ENCODE measurements at regions not wholly inside any gene's neighbourhood (a gene's known extent, or its start where the extent isn't known, plus 50 kb on each side); places are given as distances from the start of the nearest gene placed in this dataset.

DNA sequence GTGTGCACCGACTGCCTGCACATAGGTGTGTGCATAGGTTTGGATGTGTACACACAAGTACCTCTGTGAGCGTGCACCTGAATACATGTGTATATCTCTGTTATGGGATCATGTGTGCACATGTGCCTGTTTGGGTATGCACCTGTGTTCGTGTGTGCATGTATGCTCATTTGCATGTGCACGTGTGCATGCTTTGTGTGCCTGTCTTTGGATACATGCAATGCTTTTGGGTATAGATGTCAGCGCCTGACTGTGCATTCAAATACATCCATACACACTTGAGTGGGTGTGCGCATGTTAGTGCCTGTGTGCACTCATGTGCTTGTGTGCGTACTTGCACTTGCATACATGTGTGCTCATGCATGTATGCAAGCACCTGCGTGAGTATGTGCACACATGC, 258.1 kb downstream of the IRX2 start:
- DNase-seq (ENCODE audit: low read depth), result no peak

DNA sequence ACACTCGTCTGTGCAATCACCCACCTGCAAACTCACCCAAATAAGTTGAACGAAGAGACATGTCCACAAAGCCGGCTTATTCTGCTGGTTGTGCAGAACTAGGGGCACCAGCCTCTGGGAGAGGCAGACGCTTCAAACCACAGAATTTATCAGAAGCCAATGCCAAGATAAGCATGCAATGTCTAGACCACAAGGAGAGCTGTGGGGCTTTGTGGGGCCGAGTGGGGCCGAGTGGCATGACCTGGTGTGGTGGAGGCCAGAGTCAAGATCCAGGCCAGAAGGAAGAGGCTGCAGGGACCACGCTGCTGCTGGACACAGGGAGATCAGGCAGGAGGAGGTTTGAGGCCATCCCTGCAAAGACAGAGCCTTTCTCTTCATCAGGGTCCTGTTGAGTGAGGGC, 259.0 kb downstream of the IRX2 start:
- DNase-seq (ENCODE audit: low read depth), result no peak

DNA sequence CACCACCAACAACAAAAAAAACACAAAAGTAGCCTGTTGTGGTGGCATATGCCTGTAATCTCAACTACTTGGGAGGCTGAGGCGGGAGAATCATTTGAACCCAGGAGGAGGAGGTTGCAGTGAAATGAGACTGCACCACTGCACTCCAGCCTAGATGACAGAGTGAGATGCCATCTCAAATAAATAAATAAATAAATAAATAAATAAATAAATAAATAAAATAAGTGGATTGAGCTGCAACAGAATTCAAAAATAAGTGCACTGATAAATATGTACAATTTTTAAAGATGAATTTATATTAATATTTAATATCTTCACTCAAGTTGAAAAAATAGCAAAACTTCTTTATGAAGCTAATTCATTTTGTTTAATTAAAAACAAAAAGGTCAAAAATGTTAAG, 259.6 kb downstream of the IRX2 start:
- no peak for DNase-seq (ENCODE audit: low read depth)

DNA sequence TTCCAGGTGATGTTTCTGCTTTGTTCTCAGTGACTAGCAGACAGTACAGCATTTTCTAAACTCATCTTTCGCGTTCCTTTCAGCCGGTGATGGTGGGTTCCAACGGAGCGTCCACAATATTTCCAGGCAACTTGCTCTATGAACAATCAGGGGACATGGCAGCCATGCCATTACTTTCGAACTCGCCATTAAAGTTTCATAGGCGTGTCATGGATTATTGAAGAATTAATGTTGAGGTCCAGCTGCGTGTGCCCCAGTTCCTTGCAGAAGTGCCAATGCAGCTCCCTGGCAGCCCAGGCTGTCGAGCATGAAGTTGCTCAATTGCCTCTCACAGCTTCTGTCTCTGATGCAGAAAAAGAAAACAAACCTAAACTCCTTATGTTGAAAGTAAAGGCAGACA, 262.2 kb downstream of the IRX2 start:
- DNase-seq (ENCODE audit: low read depth), result no peak

DNA sequence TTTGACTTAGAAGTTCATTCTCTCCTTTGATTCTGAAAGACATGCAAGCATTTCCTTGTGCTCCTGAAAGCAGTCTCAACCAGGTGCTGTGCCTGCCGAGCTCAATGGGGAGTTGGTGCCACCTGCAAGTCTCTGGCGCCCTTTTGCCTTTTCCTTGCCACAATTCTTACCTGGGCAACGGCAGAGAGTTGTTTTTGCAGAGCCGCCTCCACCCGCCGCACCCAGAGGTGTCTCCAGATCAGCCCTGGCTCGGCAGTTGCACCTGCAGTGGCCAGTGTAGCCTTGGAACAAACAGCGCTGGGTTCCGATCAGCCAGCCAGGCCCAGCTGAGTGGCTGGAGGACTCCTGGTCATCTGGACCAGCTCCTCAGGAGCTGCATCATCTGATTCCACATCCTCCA, 262.9 kb downstream of the IRX2 start:
- DNase-seq (ENCODE audit: low read depth), result no peak

DNA sequence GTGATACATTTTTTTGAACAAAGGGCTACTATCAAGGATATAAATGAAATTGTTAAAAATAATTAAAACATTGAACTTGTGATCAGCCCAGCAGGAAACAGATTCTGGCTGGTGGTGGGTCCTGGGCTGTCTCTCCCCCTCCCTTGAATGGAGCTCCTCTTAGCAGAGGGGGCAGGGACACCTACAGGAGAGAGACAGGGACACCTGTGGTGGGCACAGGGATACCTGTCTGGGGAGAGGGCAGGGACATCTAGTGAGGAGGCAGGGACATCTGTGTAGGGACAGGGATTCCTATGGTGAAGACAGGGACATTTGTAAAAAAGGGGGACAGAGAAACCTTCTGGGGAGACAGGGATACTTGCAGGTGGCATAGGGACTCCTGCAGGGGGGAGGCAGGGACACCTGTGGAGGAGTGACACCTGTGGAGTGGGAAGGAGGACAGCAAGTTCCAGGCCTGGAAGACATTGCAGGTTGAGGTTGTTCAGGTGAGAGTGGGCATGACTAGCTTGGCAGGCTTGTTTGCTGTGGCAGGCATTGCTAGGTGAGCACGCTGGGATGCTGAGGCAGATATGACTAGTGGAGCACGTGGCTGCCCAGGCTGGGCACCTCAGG, 264.2 kb downstream of the IRX2 start:
- no peak for DNase-seq (ENCODE audit: low read depth)

DNA sequence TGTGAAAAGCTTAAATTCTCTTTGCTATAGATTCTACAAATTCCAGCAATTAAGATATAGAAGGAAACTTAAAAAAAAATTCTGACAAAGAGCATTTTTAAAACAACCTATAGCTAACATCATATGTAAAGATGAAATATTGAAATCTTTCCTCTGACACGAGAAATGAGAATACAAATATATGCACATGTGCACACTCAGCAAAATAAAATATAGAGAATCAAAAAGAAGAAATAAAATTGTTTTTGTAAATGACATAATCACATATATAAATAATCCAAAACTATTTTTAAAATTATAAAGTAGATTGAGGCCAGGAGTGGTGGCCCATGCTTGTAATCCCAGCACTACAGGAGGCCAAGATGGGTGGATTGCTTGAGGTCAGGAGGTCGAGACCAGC, 265.1 kb downstream of the IRX2 start:
- DNase-seq (ENCODE audit: low read depth), result no peak

DNA sequence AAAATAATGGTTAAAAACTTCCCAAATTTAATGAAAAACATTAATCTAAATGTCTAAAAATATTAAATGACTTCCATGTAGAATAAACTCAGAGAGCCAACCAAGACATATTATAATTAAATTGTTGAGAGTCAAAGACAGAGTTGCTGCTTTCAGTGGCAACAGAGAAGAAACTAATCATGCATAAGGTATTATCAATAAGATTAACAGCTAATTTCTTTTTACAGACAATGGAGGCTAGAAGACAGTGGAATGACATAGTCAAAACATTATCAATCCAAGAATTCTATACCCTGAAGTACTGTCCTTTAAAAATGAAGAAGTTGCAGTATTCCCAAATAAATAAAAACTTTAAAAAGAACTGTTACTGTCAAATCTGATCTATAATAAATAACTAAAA, 268.7 kb downstream of the IRX2 start:
- no peak for DNase-seq (ENCODE audit: low read depth)

DNA sequence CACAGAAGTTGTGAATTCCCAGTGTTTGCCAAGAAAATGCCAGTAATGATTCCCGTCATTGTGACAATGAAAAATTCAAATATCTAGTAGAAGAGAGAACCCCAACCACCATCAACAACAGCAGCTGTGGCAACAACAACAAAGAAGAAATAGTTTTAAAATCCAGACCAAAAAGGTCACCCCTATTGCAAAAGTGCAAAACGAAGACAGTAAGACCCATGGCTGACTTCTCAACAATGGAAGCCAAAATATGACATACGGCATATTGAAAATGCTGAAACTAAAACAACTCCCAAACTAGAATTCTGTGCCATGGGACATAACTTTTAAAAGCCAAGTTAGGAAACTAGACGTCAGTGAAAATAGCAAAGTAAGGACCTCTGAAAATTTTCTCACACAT, 270.6 kb downstream of the IRX2 start:
- DNase-seq (ENCODE audit: low read depth), result no peak

DNA sequence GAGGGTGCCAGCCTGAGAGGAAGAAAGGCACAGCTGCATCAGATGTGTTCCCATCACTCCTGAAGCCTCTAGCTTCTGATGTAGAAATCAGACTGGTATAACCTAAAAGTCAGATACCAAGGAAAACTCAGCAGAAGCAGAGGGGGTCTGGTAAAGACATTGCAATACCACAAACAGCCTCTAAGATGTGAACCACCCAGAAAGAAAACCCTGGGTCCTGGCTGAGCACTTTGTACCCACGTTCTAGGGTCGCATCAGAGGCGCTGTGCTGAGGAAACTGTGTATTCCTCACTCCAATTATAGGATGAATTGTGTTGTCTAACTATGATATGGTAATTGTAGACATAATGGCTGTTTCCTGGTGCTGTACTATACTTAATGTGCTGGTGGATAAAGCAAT, 275.6 kb downstream of the IRX2 start:
- DNase-seq (ENCODE audit: low read depth), result no peak

DNA sequence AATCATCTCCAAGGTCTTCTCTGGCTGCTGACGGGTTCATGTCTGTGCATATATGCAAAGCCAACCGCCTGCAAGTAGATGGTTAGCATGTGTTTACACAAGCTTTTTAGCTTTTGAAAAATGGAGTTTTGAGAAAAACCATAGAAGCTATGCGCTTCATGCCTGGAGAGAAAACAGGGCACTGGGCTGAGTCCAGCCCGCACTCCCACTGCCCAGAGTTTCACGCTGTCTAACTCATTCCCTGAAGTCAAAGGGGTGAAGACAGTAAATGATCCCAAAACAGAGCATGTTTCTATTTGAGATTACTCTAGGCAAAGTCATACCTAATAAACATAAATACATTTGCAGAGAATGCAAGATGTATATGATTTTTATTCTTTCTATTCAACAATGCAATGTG, 278.8 kb downstream of the IRX2 start:
- no peak for DNase-seq (ENCODE audit: low read depth)

DNA sequence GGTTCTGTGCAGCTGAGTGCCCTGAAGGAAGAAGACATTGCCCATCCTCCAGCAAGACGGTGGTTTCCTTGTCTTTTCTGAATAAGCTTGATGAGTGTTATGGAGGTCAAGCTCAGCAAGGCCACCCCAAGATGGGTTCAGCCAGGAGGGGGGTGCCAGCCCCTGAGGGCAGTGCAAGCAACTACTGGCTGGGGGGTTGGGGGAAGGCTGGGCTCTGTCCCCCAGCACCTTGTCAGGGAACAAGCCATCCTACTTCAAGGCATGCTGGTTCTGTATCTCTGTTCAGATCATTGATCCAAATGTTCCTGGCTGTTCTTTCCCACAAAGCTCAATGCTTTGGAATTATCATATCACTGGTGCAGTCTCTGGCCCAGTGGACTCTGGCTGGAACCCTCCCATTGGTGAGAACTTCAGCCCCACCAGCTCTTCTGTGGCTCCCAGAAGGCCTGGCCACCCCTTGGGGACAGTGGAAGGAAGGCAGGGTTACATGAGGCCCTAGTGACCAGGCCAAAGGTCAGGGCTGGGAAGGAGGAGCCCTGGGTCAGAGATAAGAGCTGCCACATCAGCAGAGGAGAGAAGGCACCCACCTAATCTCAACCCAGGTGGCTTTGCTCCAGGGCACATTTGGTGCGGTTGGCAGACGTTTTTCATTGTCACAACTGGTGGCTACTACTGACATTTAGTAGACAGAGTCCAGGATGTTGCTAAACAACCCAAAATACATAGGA, 280.2 kb downstream of the IRX2 start:
- DNase-seq (ENCODE audit: low read depth), result no peak

DNA sequence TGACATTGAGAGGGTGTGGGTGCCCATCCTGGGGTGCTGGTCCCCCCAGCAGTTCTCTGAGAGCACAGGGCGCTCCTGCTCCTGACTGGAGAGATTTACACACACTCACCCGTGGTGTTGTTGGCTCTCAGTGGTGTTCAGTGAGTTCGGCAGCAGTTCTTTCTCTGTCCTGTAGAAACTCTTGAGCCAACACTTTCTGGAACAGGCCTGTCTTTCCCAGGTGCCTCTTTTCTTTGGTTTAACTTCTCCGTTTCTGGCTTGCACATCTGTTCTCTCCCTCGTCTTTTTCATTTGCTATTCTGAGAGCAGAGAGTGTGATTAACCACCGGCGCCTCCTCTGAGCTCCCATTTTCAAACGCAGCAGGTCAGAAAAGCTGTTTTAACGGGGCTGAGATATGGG, 284.5 kb downstream of the IRX2 start:
- no peak for DNase-seq (ENCODE audit: low read depth)

DNA sequence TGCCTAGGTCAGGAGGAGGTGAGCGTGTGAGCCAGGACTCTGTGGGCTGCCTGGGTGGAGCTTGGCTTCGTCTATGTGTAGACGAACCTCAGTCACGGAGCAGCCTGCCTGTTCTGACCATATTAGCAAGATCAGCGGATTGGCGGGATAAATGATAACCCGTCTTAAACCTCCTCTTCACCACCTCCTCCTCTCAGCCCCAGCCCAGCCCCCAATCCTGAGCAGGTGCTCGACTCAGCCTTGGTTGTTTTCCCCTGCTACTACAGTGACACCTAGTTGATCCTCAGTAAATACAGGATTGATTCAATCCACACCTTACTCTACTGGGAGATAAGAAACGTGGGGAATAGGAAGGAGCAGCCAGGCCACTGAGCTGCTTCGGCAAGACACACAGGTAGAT, 286.1 kb downstream of the IRX2 start:
- no peak for DNase-seq (ENCODE audit: low read depth)

DNA sequence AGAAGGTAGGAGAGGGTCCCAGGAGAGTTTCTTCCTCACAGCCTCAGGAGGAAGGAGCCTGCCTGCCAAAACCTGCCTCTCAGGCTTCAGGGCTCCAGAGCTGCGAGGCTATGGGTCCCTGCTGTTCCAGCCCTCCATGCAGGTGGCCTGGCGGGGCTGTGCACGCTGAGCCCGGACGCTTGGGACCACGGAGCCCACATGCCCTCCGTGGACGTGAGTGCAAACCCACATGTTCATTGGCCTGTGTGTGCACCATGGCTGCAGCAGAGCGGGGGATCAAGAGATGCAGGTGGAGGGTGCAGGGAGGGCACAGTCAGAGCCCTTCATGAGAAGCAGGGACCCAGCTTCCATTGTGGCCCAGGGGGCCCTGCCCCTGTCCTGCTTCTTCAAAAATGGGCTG, 287.3 kb downstream of the IRX2 start:
- DNase-seq (ENCODE audit: low read depth), result no peak

DNA sequence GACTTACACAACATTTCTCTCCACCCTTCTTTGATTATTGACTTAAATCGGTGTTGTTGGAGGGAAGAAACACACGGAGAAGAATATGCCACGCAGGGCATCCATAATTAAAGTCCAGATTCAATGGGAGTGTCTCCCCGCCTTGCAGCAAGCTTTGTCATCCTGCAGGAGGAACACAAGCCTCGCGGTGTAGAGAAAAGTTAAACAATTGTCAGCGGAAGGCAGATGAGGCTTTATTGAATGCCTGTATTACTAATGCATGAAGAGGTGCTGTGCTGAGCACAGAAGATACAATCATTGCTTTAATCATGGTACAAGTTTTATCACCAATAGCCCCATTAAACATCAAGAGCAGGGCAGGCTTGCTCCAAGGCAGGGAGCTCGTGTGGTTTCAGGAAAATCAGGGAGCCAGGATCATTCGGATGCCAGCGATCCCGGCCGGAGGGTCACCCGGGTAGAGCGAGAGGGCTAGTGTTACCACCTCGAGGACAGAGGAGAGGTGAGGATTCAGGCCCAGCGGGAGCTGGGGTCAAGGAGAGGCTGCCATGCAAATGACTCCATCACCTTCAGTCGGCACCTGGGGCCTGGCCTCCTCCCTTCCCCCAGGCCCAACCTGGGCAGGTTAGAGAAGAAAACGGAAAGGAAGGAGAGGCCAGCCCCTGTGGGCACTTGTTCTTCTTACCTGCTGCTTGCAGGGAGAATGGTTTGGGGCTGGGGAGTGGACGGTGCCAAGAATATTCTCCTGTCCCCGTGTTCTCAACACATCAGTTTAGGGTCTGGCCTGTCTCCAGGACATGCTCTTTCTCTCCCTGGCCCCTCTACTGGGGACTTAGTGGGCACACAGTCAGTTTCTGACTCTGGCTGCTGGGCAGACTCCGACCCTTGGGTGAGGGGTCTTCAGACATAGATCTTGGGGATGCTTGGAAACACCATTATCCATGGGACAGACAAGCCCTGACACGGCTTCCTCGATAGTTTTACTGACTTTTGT, 289.5 kb downstream of the IRX2 start:
- no peak for DNase-seq (ENCODE audit: low read depth)

DNA sequence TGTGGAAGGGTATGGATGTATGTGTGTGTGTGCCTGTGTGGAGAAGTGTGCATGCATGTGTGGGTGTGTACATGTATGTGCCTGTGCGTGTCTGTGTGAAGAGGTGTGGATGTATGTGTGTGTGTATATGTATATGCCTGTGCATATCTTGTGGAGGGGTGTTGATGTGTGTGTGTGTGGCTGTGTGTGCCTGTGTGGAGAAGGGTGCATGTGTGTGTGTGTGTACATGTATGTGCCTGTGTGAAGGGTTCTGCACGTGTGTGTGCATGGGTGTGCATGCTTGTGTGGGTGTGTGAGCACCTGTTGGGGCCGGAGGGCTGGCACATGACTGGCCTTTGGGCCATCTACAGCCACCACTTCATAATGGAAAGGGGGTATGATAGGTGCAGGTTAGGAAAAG, 291.4 kb downstream of the IRX2 start:
- DNase-seq (ENCODE audit: low read depth), result no peak

DNA sequence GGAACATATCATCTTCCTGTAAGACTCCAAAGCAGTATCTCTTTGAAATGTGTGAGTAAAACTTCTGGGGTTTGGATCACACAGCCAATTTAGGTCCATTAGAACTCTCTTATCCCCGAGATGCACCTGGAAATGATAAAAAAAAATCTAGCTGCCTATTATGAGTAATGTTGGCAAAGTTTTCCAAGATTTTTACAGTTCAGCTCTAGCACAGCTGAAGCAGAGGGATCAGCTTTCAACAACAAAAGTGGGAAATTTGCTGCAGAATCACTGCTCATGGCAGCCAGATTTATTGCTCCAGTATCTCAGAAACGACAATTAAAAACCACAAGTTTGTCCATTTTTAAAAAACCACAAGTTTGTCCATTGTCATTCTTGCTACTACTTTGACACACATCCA, 292.2 kb downstream of the IRX2 start:
- DNase-seq (ENCODE audit: low read depth), result no peak

DNA sequence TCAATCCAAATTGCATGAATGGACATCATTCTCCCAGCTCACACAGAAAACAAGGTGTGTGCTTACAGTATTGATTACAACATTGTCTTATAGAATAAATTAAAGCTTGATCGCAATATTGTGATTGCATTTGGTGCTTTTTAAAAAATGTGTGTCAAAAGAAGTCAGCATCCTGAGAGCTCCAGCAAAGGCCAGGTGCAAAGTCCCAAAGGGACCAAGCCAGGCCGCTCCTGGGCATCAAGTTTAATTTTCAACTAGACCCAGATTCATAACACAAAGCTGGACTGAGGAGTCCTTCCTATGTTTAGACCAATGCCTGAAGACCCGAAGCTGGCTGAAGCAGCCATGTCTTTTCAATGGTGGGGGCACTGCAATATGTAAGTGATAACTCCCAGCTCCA, 295.6 kb downstream of the IRX2 start:
- no peak for DNase-seq (ENCODE audit: low read depth)

DNA sequence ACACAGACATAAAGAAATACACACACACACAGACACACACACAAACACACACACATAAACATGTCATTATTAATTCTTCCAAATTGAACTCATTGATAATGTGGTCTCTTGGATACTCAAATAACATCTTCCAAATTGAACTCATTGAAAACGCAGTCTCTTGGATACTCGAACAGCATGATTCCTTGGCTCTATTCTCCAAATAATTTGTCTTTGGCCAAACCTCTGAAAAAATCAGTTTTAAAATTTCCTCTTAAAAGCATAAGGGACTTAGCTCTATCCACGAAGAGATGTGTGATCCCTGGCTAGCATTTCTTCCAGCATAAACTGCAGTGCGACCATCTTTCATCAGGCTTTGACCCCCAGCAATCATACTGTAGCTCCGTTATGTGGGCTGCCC, 296.6 kb downstream of the IRX2 start:
- DNase-seq (ENCODE audit: low read depth), result no peak

DNA sequence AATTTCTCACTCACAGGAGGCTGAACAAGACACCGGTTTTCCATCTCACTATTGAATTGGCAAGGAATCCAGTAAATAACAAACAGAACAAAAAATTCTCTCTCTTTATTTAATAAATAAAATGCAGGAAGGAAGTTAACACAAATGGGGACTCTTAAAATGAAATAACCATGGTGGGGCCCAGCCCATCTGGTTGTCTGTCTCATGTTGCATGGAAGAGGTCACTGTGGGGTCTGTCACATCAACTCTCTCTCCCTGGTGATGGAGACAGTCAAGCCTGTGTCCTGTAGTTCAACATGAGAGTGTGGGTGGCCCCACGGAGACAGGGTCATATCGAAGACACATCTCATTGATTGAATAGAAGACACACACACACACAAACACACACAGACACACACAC, 297.7 kb downstream of the IRX2 start:
- no peak for DNase-seq (ENCODE audit: low read depth)

DNA sequence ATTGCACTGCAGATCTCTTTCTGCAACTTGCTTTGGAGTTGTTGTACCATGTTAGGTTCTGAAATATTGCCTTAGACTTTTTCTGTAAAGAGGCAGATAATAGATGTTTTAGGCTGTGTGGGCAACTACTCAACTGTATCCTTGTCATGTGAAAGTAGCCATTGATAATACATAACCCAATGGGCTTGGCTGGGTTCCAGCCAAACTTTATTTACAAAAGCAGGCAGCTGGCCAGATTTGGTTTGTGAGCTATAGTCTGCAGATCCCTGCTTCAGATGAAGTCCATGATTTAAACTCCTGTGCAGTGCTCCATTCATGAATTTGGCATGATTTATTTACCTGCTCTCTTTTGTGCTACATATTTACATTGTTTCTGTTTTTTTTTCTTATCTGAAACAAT, 300.4 kb downstream of the IRX2 start:
- DNase-seq (ENCODE audit: low read depth), result no peak
